LoVo (cell line): ENCODE measurements at regions not wholly inside any gene's neighbourhood (a gene's known extent, or its start where the extent isn't known, plus 50 kb on each side); places are given as distances from the start of the nearest gene placed in this dataset.

Experiments
- DNase-seq: peaks from one replicate; pipeline ENCODE4 v3.0.0-alpha.2; 2016; ENCODE audit warnings: low spot score

DNA sequence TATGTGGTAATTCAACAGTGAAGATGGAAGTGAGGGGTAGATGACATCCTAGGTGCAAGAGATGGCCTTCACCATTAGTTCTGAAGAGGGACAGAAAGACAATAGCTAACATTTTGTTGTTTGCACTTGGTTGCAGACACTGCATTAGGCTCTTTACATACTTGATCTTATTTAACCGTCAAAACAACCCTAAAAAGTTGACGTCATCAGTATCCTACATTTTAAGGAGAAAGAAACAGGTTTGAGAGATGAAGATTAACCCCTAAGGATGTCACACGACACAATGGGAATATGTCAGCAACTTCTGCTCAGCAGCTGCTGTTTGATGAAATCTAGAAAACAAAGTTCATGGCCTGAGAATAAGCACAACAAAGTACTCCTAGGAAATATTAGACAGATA lies 72.6 kb upstream of the MC3R start:
- no peak for DNase-seq

DNA sequence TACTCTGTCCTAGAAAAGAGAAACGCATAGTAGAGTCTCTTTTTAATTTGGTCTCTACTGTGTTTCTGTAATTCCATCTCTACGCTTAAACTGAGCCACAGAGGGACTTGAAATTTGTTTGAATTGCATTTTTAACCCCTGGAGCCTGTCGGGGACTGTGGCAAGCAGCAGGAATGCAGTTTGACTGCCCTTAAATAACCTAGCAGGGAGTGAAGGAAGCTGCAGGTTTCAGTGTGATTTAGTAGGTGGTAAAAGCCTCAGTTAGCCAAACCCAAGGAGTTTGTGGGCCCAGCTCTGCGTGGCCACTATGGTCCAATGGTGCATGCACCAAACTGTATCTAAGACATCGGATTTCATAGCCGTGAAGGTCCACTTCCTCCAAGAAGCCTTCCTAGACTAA lies 70.3 kb upstream of the MC3R start:
- DNase-seq = no peak

GRCh38 chr20:56179051-56179450 lies 69.5 kb upstream of the MC3R start:
- DNase-seq = no peak

DNA sequence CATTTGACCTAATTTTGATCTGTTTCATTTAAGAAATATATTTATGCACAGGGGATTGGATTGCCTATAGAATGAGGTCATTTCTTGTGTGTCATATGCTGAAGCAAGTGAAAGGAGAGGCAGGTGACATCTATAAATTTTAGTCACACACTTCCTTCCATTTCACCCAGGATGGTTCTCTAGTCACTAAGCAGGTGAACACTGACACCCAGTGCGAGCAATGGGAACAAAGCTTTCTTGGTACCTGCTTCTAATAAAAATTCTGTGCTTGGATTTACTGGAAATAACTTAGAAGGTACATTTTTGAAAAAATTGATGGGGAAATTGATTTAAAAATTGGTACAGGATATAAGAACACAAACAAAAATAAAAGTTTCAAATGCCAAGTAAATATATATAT lies 66.9 kb upstream of the MC3R start:
- no peak for DNase-seq

- DNase-seq = no peak
These were observed 60.9 kb upstream of the MC3R start for GRCh38 chr20:56187534-56188165.

- DNase-seq = no peak
These were observed 54.5 kb upstream of the MC3R start for GRCh38 chr20:56194042-56194441.

DNA sequence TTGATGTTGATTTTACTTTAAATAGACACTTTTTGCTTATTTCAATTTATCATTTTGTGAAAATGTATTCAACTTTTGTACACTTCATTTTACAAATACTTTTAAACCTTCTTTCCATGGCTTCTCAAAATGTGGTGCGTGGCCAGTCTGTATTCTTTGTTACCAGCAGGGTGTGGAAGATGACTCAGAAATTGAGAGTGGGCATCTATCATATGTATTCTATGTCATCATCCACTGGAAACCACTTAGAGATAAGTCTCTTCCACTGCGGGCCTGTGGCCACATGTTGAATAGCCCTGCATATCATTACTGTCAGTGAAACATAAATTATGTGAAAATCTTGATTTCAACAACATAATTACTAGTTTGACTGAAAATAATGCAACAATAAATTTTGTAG lies 52.6 kb upstream of the MC3R start:
- DNase-seq = no peak
